ENCODE measurements at regions not wholly inside any gene's neighbourhood (a gene's known extent, or its start where the extent isn't known, plus 50 kb on each side); places are given as distances from the start of the nearest gene placed in this dataset.

GRCh38 chr6:94071835-94072234, 652.5 kb upstream of the EPHA7 start:
- no peak for DNase-seq (ENCODE audit: low spot score)

- DNase-seq (ENCODE audit: low spot score), result no peak
Observed at GRCh38 chr6:94065707-94066337, 646.5 kb upstream of the EPHA7 start.

- no peak for DNase-seq (ENCODE audit: low spot score)
Observed at GRCh38 chr6:94052749-94053148, 633.4 kb upstream of the EPHA7 start.

- DNase-seq (ENCODE audit: low spot score), result no peak
Observed at GRCh38 chr6:94050515-94050914, 631.2 kb upstream of the EPHA7 start.

GRCh38 chr6:94049001-94049400, 629.6 kb upstream of the EPHA7 start:
- DNase-seq (ENCODE audit: low spot score), result no peak

- no peak for DNase-seq (ENCODE audit: low spot score)
Observed at GRCh38 chr6:94045099-94045829, 625.9 kb upstream of the EPHA7 start.

- DNase-seq (ENCODE audit: low spot score), result no peak
Observed at GRCh38 chr6:94041945-94042709, 622.8 kb upstream of the EPHA7 start.

GRCh38 chr6:94036024-94036423, 616.7 kb upstream of the EPHA7 start:
- DNase-seq (ENCODE audit: low spot score), result no peak

- DNase-seq (ENCODE audit: low spot score), result no peak
Observed at GRCh38 chr6:94027374-94027773, 608.0 kb upstream of the EPHA7 start.

- no peak for DNase-seq (ENCODE audit: low spot score)
Observed at GRCh38 chr6:94026575-94026974, 607.2 kb upstream of the EPHA7 start.

GRCh38 chr6:94005835-94006234, 586.5 kb upstream of the EPHA7 start:
- no peak for DNase-seq (ENCODE audit: low spot score)

- DNase-seq (ENCODE audit: low spot score), result no peak
Observed at GRCh38 chr6:93992976-93993375, 573.6 kb upstream of the EPHA7 start.

GRCh38 chr6:93989630-93990029, 570.3 kb upstream of the EPHA7 start:
- no peak for DNase-seq (ENCODE audit: low spot score)

- no peak for DNase-seq (ENCODE audit: low spot score)
Observed at GRCh38 chr6:93985953-93986352, 566.6 kb upstream of the EPHA7 start.

- DNase-seq (ENCODE audit: low spot score), result no peak
Observed at GRCh38 chr6:93975159-93975558, 555.8 kb upstream of the EPHA7 start.

GRCh38 chr6:93974332-93974731, 555.0 kb upstream of the EPHA7 start:
- no peak for DNase-seq (ENCODE audit: low spot score)

GRCh38 chr6:93972791-93973190, 553.4 kb upstream of the EPHA7 start:
- DNase-seq (ENCODE audit: low spot score), result no peak

GRCh38 chr6:93970684-93971083, 551.3 kb upstream of the EPHA7 start:
- no peak for DNase-seq (ENCODE audit: low spot score)

GRCh38 chr6:93968126-93968525, 548.8 kb upstream of the EPHA7 start:
- no peak for DNase-seq (ENCODE audit: low spot score)

GRCh38 chr6:93964926-93965325, 545.6 kb upstream of the EPHA7 start:
- DNase-seq (ENCODE audit: low spot score), result no peak

GRCh38 chr6:93964321-93964720, 545.0 kb upstream of the EPHA7 start:
- DNase-seq (ENCODE audit: low spot score), result no peak

GRCh38 chr6:93962566-93962965, 543.2 kb upstream of the EPHA7 start:
- no peak for DNase-seq (ENCODE audit: low spot score)

- DNase-seq (ENCODE audit: low spot score), result no peak
Observed at GRCh38 chr6:93954584-93954983, 535.2 kb upstream of the EPHA7 start.
